ENCODE measurements at regions not wholly inside any gene's neighbourhood (a gene's known extent, or its start where the extent isn't known, plus 50 kb on each side); places are given as distances from the start of the nearest gene placed in this dataset.
A peak's percentile ranks its signal among the peaks of the same experiment; 100 is the strongest.

GRCh38 chr2:240367721-240368120 lies 67.7 kb upstream of the GPC1 start:
- Mint-ChIP-seq H3K36me3 (ENCODE audit: low read depth, unreplicated experiment) (no peaks in the 10 kb centered on the region), H3K4me3 (ENCODE audit: unreplicated experiment) (no peak overlapping the region)

GRCh38 chr2:240368781-240369331 lies 66.6 kb upstream of the GPC1 start:
- Histone ChIP-seq H2AFZ (ENCODE audit: low read depth, low read length) (no peak overlapping the region), H4K20me1 (ENCODE audit: insufficient read depth, low read length) (no peaks in the 10 kb centered on the region), H3K9ac (ENCODE audit: low read length) (no peak overlapping the region), H3K4me3 (ENCODE audit: insufficient read depth, low read depth, low read length) (no peak overlapping the region), H3K79me2 (ENCODE audit: insufficient read depth, low read length) (no peaks in the 10 kb centered on the region), H3K27me3 (ENCODE audit: insufficient read depth, low read length) (no peaks in the 10 kb centered on the region), H3K9me3 (ENCODE audit: insufficient read depth, low read depth, low read length) (no peaks in the 10 kb centered on the region), H3K4me1 (ENCODE audit: insufficient read depth, low read length) (peaks cover 26% of the 10 kb centered on the region), H3K36me3 (ENCODE audit: insufficient read depth, low read length) (no peaks in the 10 kb centered on the region), H3K4me2 (ENCODE audit: low read length) (no peak overlapping the region), H3K27ac (ENCODE audit: low read depth, low read length) (no peak overlapping the region)
- Mint-ChIP-seq H3K36me3 (ENCODE audit: low read depth, unreplicated experiment) (no peaks in the 10 kb centered on the region), H3K4me1 (ENCODE audit: low read depth, unreplicated experiment) (peaks cover 12% of the 10 kb centered on the region), H3K4me3 (ENCODE audit: unreplicated experiment) (no peak overlapping the region), H3K9me3 (ENCODE audit: unreplicated experiment) (no peaks in the 10 kb centered on the region), H3K27me3 (ENCODE audit: low read depth, unreplicated experiment) (peaks cover 10% of the 10 kb centered on the region), H3K27ac (ENCODE audit: unreplicated experiment) (peak overlapping the region; percentile 58)
- FAIRE-seq (no peak), DNase-seq (ENCODE audit: low read depth) (no peak)
- TF ChIP-seq CTCF (IDR thresholded peaks at IDR 0.05; ENCODE audit: insufficient read depth, low read depth, low read length) = no peak
- TF ChIP-seq EZH2 (IDR thresholded peaks at IDR 0.05; ENCODE audit: insufficient read depth, low read length) = no peak

More at GRCh38 chr2:240367721-240368120, 67.7 kb upstream of the GPC1 start:
- Mint-ChIP-seq H3K9me3 (ENCODE audit: unreplicated experiment) (no peaks in the 10 kb centered on the region), H3K27ac (ENCODE audit: unreplicated experiment) (no peak overlapping the region), H3K27me3 (ENCODE audit: low read depth, unreplicated experiment) (peaks cover 13% of the 10 kb centered on the region), H3K4me1 (ENCODE audit: low read depth, unreplicated experiment) (peaks cover 12% of the 10 kb centered on the region)
- Histone ChIP-seq H3K9me3 (ENCODE audit: insufficient read depth, low read depth, low read length) (no peaks in the 10 kb centered on the region), H2AFZ (ENCODE audit: low read depth, low read length) (no peak overlapping the region), H3K4me3 (ENCODE audit: insufficient read depth, low read depth, low read length) (no peak overlapping the region), H3K27ac (ENCODE audit: low read depth, low read length) (no peak overlapping the region), H3K36me3 (ENCODE audit: insufficient read depth, low read length) (no peaks in the 10 kb centered on the region), H3K27me3 (ENCODE audit: insufficient read depth, low read length) (no peaks in the 10 kb centered on the region), H3K4me1 (ENCODE audit: insufficient read depth, low read length) (peaks cover 21% of the 10 kb centered on the region), H3K9ac (ENCODE audit: low read length) (no peak overlapping the region), H3K79me2 (ENCODE audit: insufficient read depth, low read length) (no peaks in the 10 kb centered on the region), H3K4me2 (ENCODE audit: low read length) (no peak overlapping the region), H4K20me1 (ENCODE audit: insufficient read depth, low read length) (no peaks in the 10 kb centered on the region)
- no peak for DNase-seq (ENCODE audit: low read depth)
- FAIRE-seq = no peak
- TF ChIP-seq CTCF (IDR thresholded peaks at IDR 0.05; ENCODE audit: insufficient read depth, low read depth, low read length) (no peak), EZH2 (IDR thresholded peaks at IDR 0.05; ENCODE audit: insufficient read depth, low read length) (no peak)

GRCh38 chr2:240369335-240369734 lies 66.1 kb upstream of the GPC1 start:
- H3K27ac Mint-ChIP-seq (ENCODE audit: unreplicated experiment) = peak overlapping the region; percentile 58

More at GRCh38 chr2:240369335-240369734, 66.1 kb upstream of the GPC1 start:
- H3K27me3 Mint-ChIP-seq (ENCODE audit: low read depth, unreplicated experiment) = peaks cover 5% of the 10 kb centered on the region
- TF ChIP-seq EZH2 (IDR thresholded peaks at IDR 0.05; ENCODE audit: insufficient read depth, low read length) (no peak), CTCF (IDR thresholded peaks at IDR 0.05; ENCODE audit: insufficient read depth, low read depth, low read length) (no peak)
- Histone ChIP-seq H3K4me2 (ENCODE audit: low read length) (peak overlapping the region; percentile 77), H4K20me1 (ENCODE audit: insufficient read depth, low read length) (no peaks in the 10 kb centered on the region), H3K79me2 (ENCODE audit: insufficient read depth, low read length) (no peaks in the 10 kb centered on the region), H3K36me3 (ENCODE audit: insufficient read depth, low read length) (no peaks in the 10 kb centered on the region), H3K27me3 (ENCODE audit: insufficient read depth, low read length) (no peaks in the 10 kb centered on the region), H3K9me3 (ENCODE audit: insufficient read depth, low read depth, low read length) (no peaks in the 10 kb centered on the region), H3K4me1 (ENCODE audit: insufficient read depth, low read length) (peaks cover 30% of the 10 kb centered on the region), H2AFZ (ENCODE audit: low read depth, low read length) (peak overlapping the region; percentile 33), H3K27ac (ENCODE audit: low read depth, low read length) (peak overlapping the region; percentile 92), H3K9ac (ENCODE audit: low read length) (peak overlapping the region; percentile 81), H3K4me3 (ENCODE audit: insufficient read depth, low read depth, low read length) (no peak overlapping the region)
- no peak overlapping the region for H3K4me3 Mint-ChIP-seq (ENCODE audit: unreplicated experiment)
- peaks cover 16% of the 10 kb centered on the region for H3K4me1 Mint-ChIP-seq (ENCODE audit: low read depth, unreplicated experiment)
- DNase-seq (ENCODE audit: low read depth) (no peak), FAIRE-seq (no peak)
- no peaks in the 10 kb centered on the region for H3K36me3 Mint-ChIP-seq (ENCODE audit: low read depth, unreplicated experiment)
- no peaks in the 10 kb centered on the region for H3K9me3 Mint-ChIP-seq (ENCODE audit: unreplicated experiment)

Data from astrocyte (in vitro differentiated cells and primary cell).